GM19023 (cell line): ENCODE measurements at regions not wholly inside any gene's neighbourhood (a gene's known extent, or its start where the extent isn't known, plus 50 kb on each side); places are given as distances from the start of the nearest gene placed in this dataset.
A peak's percentile ranks its signal among the peaks of the same experiment; 100 is the strongest.
"Not testable (repeated sequence)": the region's sequence is repeated elsewhere in the genome, so short reads cannot be mapped to it uniquely, and the experiment has no call there.

Experiments used
- ATAC-seq: cut with Tn5 transposase; IDR thresholded peaks from one replicate; pipeline ENCODE4 v1.9.1; 2021; ENCODE audit warnings: mild to moderate bottlenecking, moderate library complexity; ENCODE audit not compliant: unreplicated experiment

GRCh38 chr6:30832864-30833263, 51.5 kb upstream of the DDR1 start:
- ATAC-seq, result no peak

GRCh38 chr6:30830438-30830837, 53.9 kb upstream of the DDR1 start:
- ATAC-seq, result no peak

- ATAC-seq, result no peak
Measured at GRCh38 chr6:30829639-30830255, 54.6 kb upstream of the DDR1 start.

GRCh38 chr6:30829033-30829432, 55.3 kb upstream of the DDR1 start:
- ATAC-seq, result no peak

- ATAC-seq, result no peak
Measured at GRCh38 chr6:30828027-30828962, 56.0 kb upstream of the DDR1 start.

- ATAC-seq, result no peak
Measured at GRCh38 chr6:30826961-30827342, 57.4 kb upstream of the DDR1 start.

GRCh38 chr6:30824698-30825097, 59.6 kb upstream of the DDR1 start:
- no peak for ATAC-seq

- no peak for ATAC-seq
Measured at GRCh38 chr6:30823534-30823865, 60.8 kb upstream of the DDR1 start.

GRCh38 chr6:30821862-30822784, 62.2 kb upstream of the DDR1 start:
- ATAC-seq, result no peak

- no peak for ATAC-seq
Measured at GRCh38 chr6:30820193-30820592, 64.1 kb upstream of the DDR1 start.

GRCh38 chr6:30819297-30819917, 64.9 kb upstream of the DDR1 start:
- ATAC-seq, result no peak

GRCh38 chr6:30818391-30818841, 65.9 kb upstream of the DDR1 start:
- no peak for ATAC-seq

- ATAC-seq, result peak; percentile 50
Measured at GRCh38 chr6:30816791-30817739, 67.3 kb upstream of the DDR1 start.

- not testable (repeated sequence) for ATAC-seq
Measured at GRCh38 chr6:30816296-30816695, 68.0 kb upstream of the DDR1 start.

- not testable (repeated sequence) for ATAC-seq
Measured at GRCh38 chr6:30815041-30815742, 69.1 kb upstream of the DDR1 start.

- ATAC-seq, result no peak
Measured at GRCh38 chr6:30814146-30815040, 69.9 kb upstream of the DDR1 start.

- no peak for ATAC-seq
Measured at GRCh38 chr6:30813631-30814145, 69.3 kb upstream of the IER3 start.

GRCh38 chr6:30810813-30811339, 66.5 kb upstream of the IER3 start:
- ATAC-seq, result peak; percentile 77
